Endothelial cell of umbilical vein (primary cell): ENCODE measurements at regions not wholly inside any gene's neighbourhood (a gene's known extent, or its start where the extent isn't known, plus 50 kb on each side); places are given as distances from the start of the nearest gene placed in this dataset.

Experiments used
- CTCF ChIP-seq, 2 donors: IDR thresholded peaks; 1 replicate in 1 of 2; 2 replicates in 1 of 2; pipeline ENCODE4 v1.5.1; 2011; ENCODE audit warnings: low read length in 2 of 2, mild to moderate bottlenecking in 2 of 2, moderate library complexity in 2 of 2, control low read depth in 1 of 2, inconsistent platforms in 1 of 2, low read depth in 1 of 2; ENCODE audit not compliant: insufficient read depth in 1 of 2; ENCODE audit errors: extremely low read depth in 1 of 2
- EZH2 ChIP-seq: IDR thresholded peaks from 2 replicates; pipeline ENCODE4 v1.6.1; 2012; ENCODE audit warnings: borderline replicate concordance, low read depth, mild to moderate bottlenecking, moderate library complexity, low read length, inconsistent platforms; ENCODE audit not compliant: severe bottlenecking
- FOS ChIP-seq: IDR thresholded peaks from 2 replicates; pipeline ENCODE4 v1.6.1; 2011; ENCODE audit warnings: mild to moderate bottlenecking, low read length, moderate library complexity, borderline replicate concordance; ENCODE audit not compliant: insufficient read depth
- GATA2 ChIP-seq: IDR thresholded peaks from 2 replicates; pipeline ENCODE4 v1.7.0; 2011; ENCODE audit warnings: low read depth, mild to moderate bottlenecking, moderate library complexity, mixed read lengths, low read length; ENCODE audit not compliant: insufficient read length, insufficient read depth
- JUN ChIP-seq: IDR thresholded peaks from 2 replicates; pipeline ENCODE4 v1.6.1; 2011; ENCODE audit warnings: borderline replicate concordance, low read depth; ENCODE audit not compliant: insufficient read length, insufficient read depth
- MYC ChIP-seq: IDR thresholded peaks from one replicate; pipeline ENCODE4 v1.6.1; 2011; ENCODE audit warnings: mild to moderate bottlenecking, low read depth, low read length
- POLR2A ChIP-seq: IDR thresholded peaks from 2 replicates; pipeline ENCODE4 v1.6.1; 2012; ENCODE audit warnings: low read depth, mild to moderate bottlenecking, control low read depth, low read length
- POLR2AphosphoS5 ChIP-seq: IDR thresholded peaks from 2 replicates; pipeline ENCODE4 v1.6.1; 2012; ENCODE audit warnings: low read depth, mild to moderate bottlenecking, control low read depth, low read length, moderate library complexity; ENCODE audit not compliant: insufficient read depth
- TF ChIP-seq, protein P1 (sequence below): IDR thresholded peaks from 2 replicates; pipeline ENCODE4 v1.6.1; 2011; ENCODE audit not compliant: insufficient read depth, insufficient read length

DNA sequence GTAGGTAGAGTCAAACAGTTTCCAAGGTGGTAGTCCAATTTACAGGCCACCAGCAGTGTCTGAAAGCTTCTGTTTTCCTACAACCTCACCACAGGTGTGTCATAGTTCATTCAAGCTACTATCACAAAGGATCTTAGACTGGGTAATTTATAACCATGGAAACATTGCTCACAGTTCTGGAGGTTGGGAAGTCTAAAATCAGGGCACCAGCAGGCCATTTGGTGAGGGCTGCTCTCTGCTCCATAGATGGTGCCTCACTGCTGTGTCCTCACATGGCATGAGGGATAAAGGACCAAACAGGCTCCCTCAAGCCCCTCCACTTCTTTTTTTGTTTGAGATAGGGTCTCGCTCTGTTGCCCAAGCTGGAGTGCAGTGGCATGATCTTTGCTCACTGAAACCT is 60.6 kb downstream of the ING1 start:
- TF ChIP-seq CTCF (IDR thresholded peaks at IDR 0.05; ENCODE audit: extremely low read depth in 1 of 2, insufficient read depth in 1 of 2, low read depth in 1 of 2, low read length in 2 of 2) (no peak), POLR2AphosphoS5 (no peak), EZH2 (no peak), POLR2A (no peak), JUN (no peak), GATA2 (no peak), FOS (no peak), MYC (no peak)
- TF ChIP-seq, protein P1, sequence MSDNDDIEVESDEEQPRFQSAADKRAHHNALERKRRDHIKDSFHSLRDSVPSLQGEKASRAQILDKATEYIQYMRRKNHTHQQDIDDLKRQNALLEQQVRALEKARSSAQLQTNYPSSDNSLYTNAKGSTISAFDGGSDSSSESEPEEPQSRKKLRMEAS: no peak
